HG03354 (cell line): ENCODE measurements at regions not wholly inside any gene's neighbourhood (a gene's known extent, or its start where the extent isn't known, plus 50 kb on each side); places are given as distances from the start of the nearest gene placed in this dataset.

Experiments
- ATAC-seq: cut with Tn5 transposase; IDR thresholded peaks from one replicate; pipeline ENCODE4 v1.9.1; 2021; ENCODE audit warnings: mild to moderate bottlenecking; ENCODE audit not compliant: unreplicated experiment, poor library complexity, severe bottlenecking

DNA sequence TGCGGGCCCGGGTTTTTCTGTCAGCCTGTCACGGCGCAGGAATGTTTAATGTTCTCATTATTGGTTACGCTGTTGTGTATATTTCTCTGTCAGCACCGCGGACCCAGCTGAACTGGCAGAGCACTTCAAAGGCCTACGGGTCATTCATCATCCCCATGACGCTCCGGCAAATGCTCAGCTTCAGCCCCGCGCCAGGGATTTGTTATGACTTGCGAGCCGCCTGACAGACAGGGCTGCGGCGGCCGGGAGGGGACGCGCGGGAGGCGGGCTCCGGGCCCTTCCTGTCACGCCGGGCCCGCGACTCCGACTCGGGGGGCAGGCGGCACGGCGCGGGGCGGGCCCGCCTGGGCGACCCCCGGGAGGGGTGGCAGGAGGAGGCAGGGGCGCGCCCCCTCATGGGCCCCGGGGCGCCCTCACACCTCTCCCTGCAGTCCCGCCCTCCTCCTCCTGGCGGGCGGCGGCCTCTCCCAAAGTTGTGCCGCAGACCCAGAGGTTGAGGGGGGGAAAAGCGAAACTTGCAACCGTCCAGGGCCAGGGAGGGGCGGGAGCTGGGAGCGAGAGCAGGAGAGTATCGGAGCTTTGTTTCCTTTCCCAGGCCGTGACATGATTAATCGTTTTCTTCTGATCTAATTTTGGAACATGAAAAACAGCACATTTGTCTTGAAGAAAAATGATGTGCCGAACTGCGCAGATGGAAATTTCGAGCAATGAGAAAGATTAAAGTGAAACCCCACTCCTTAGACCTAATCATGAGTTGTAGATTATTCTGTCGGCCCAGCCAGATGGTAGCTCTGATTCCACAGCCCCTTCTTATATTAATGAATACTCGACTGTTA, 59.3 kb upstream of the COMTD1 start:
- ATAC-seq = peak; percentile 89

- ATAC-seq = peak; percentile 6
Observed at GRCh38 chr10:75294518-75294865, 58.7 kb upstream of the COMTD1 start.

DNA sequence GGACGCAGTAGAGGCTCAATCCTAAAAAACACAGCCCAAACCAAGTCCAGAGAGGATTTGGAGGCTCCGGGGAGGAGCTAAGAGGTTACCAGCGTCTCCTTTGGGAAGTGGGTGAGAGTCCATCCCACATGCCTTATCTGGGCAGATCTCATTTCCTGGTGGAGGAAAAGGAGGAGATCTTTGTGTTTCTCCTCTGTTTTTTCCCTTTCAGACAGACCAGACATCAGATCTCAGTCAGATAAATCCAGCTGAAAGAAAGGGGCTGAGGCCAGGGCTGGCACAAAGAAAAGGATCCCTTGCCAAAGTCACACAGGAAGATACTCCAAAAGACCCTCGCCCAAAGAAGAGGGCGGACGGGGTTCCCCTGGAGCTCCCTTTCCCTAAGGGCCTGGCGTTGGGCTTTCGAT, 58.3 kb upstream of the COMTD1 start:
- no peak for ATAC-seq

DNA sequence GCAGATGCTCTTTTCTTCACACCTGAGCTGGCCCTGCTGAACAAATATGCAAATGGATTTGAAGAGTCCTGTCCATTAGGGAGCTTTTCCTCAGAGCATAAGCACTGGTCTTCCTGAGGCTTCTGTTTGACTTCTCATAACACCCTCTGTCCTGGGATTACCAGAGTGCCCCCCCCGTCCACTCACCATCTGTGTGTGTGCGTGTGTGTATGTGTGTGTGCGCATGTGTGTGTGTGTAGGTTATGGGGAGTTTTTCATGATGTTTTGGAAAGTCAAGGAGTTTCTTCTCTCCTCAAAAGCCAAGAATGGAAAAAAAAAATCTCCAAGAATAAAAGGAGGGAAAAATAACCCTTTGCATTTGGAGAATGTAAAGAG, 57.7 kb upstream of the COMTD1 start:
- no peak for ATAC-seq

- ATAC-seq = no peak
Observed at GRCh38 chr10:75292794-75293445, 57.2 kb upstream of the COMTD1 start.

DNA sequence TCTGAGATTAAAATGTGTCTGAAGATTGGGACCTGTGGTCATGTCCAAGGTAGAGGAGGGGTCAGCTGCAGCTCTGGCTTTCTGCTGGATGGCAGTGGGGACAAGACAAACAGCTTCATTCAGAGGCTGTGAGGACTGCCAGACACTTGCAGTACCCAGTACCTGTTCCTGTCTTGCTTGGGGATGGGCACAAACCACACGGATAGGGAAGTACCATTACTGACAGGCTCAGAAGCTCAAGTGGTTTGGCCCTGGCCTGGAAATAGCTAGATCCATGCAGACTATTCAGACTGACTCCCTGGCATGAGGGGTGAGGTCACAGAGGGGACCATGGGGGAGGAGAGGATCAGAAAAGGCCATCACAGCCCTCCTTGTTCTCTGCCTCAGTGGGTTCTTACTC, 56.0 kb upstream of the COMTD1 start:
- no peak for ATAC-seq

- no peak for ATAC-seq
Observed at GRCh38 chr10:75288140-75288711, 52.5 kb upstream of the COMTD1 start.

DNA sequence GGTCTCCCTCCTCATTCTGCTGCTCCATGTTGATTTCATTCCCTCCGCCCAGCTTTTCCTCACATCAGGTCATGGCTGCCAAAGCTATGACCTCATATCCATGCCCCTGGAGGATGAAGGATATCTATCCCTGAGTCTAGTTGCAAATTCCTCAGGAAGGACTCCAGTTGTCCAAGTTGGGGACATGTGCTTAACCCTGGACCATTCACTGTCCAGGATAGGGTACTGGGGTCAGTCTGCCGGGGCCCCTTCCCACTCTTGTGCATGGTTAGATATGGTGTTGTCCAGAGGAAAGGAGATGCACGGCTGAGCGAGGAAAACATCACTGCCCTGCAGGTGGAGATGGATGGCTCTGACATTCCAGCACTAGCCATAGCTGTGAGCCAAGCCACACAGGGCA, 51.9 kb upstream of the COMTD1 start:
- ATAC-seq = no peak

DNA sequence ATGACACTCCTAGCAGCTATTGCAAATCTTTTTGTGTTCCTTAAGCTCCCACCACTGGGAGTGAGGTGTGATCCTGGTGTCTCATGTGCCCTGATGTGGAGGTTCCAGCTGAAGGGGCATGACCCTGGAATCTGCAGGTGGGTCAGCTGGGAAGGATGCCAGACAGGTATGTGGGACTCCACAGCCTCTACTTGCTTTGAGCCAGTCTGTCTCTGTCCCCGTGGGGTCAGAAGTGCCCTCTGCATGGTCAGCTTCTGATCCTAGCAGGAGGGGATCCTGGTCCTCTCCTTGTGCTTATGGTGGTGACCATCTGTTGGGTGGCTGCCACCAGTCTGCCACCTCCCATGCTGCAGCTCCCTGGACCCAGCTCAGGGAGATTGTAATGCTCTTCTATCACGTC, 51.1 kb upstream of the COMTD1 start:
- ATAC-seq = no peak
